H9 (cell line): ENCODE measurements at regions not wholly inside any gene's neighbourhood (a gene's known extent, or its start where the extent isn't known, plus 50 kb on each side); places are given as distances from the start of the nearest gene placed in this dataset.

Experiments
- DNase-seq: peaks from one replicate; pipeline ENCODE4 v3.0.0-alpha.2; 2017
- H2AFZ ChIP-seq: one replicate; pipeline ENCODE4 v1.6.1; 2013; ENCODE audit warnings: mild to moderate bottlenecking, low read length, control low read depth, moderate library complexity
- H2AK5ac ChIP-seq: 2 replicates; pipeline ENCODE4 v1.6.1; 2013; ENCODE audit warnings: low read length, control low read depth, mixed read lengths; ENCODE audit not compliant: insufficient read length
- H2BK120ac ChIP-seq: one replicate; pipeline ENCODE4 v1.6.1; 2013; ENCODE audit warnings: low read depth, mild to moderate bottlenecking, low read length, control low read depth, inconsistent platforms; ENCODE audit not compliant: poor library complexity, severe bottlenecking
- H2BK12ac ChIP-seq: 2 replicates; pipeline ENCODE4 v1.6.1; 2013; ENCODE audit warnings: low read length, control low read depth, mixed read lengths, low read depth; ENCODE audit not compliant: insufficient read length
- H2BK15ac ChIP-seq: 2 replicates; pipeline ENCODE4 v1.6.1; 2013; ENCODE audit warnings: low read depth, low read length, control low read depth
- H2BK20ac ChIP-seq: one replicate; pipeline ENCODE4 v1.6.1; 2013; ENCODE audit warnings: low read depth, mild to moderate bottlenecking, low read length, control low read depth, inconsistent platforms; ENCODE audit not compliant: poor library complexity, severe bottlenecking
- H2BK5ac ChIP-seq: 2 replicates; pipeline ENCODE4 v1.6.1; 2013; ENCODE audit warnings: low read length, control low read depth, mixed read lengths; ENCODE audit not compliant: insufficient read length
- H3K14ac ChIP-seq: 2 replicates; pipeline ENCODE4 v1.6.1; 2013; ENCODE audit warnings: low read length, control low read depth; ENCODE audit not compliant: insufficient read depth
- H3K18ac ChIP-seq: 2 replicates; pipeline ENCODE4 v1.6.1; 2013; ENCODE audit warnings: low read depth, mild to moderate bottlenecking, mixed read lengths, low read length, control low read depth; ENCODE audit not compliant: insufficient read length
- H3K23ac ChIP-seq: 2 replicates; pipeline ENCODE4 v1.6.1; 2013; ENCODE audit warnings: low read length, control low read depth, mixed read lengths, low read depth; ENCODE audit not compliant: insufficient read length
- H3K23me2 ChIP-seq: 2 replicates; pipeline ENCODE4 v1.6.1; 2013; ENCODE audit warnings: low read depth, mild to moderate bottlenecking, mixed read lengths, low read length, control low read depth; ENCODE audit not compliant: insufficient read length, poor library complexity, severe bottlenecking
- H3K27ac ChIP-seq: 2 replicates; pipeline ENCODE4 v1.5.1; 2013; ENCODE audit warnings: low read length, control low read depth, mixed read lengths, low read depth; ENCODE audit not compliant: insufficient read length
- H3K27me3 ChIP-seq: 2 replicates; pipeline ENCODE4 v1.6.1; 2013; ENCODE audit warnings: low read length, control low read depth, inconsistent platforms; ENCODE audit not compliant: insufficient read depth
- H3K4ac ChIP-seq: 2 replicates; pipeline ENCODE4 v1.6.1; 2013; ENCODE audit warnings: low read depth, mild to moderate bottlenecking, control low read depth, inconsistent platforms, low read length, moderate library complexity
- H3K4me1 ChIP-seq: 2 replicates; pipeline ENCODE4 v1.6.1; 2013; ENCODE audit warnings: low read length, control low read depth, inconsistent platforms; ENCODE audit not compliant: insufficient read depth
- H3K4me2 ChIP-seq: 2 replicates; pipeline ENCODE4 v1.6.1; 2013; ENCODE audit warnings: low read length, control low read depth, mixed read lengths; ENCODE audit not compliant: insufficient read length, insufficient read depth
- H3K56ac ChIP-seq: 2 replicates; pipeline ENCODE4 v1.6.1; 2013; ENCODE audit warnings: low read depth, mild to moderate bottlenecking, mixed read lengths, low read length, control low read depth; ENCODE audit not compliant: insufficient read length
- H3K79me1 ChIP-seq: 2 replicates; pipeline ENCODE4 v1.6.1; 2013; ENCODE audit warnings: low read depth, mild to moderate bottlenecking, moderate library complexity, low read length, control low read depth, inconsistent platforms; ENCODE audit not compliant: insufficient read depth, poor library complexity, severe bottlenecking
- H3K79me2 ChIP-seq: 2 replicates; pipeline ENCODE4 v1.6.1; 2013; ENCODE audit warnings: low read length, control low read depth, inconsistent platforms; ENCODE audit not compliant: insufficient read depth
- H3K9ac ChIP-seq: 2 replicates; pipeline ENCODE4 v1.6.1; 2013; ENCODE audit warnings: low read length, control low read depth, mixed read lengths; ENCODE audit not compliant: insufficient read length; ENCODE audit errors: extremely low read depth
- H3K9me3 ChIP-seq: one replicate; pipeline ENCODE4 v1.6.1; 2013; ENCODE audit warnings: low read depth, low read length, inconsistent platforms; ENCODE audit not compliant: control insufficient read depth
- H3T11ph ChIP-seq: one replicate; pipeline ENCODE4 v1.6.1; 2013; ENCODE audit warnings: mild to moderate bottlenecking, low read length, control low read depth, inconsistent platforms
- H4K20me1 ChIP-seq: one replicate; pipeline ENCODE4 v1.6.1; 2013; ENCODE audit not compliant: control insufficient read depth, insufficient read length, insufficient read depth
- H4K5ac ChIP-seq: 2 replicates; pipeline ENCODE4 v1.6.1; 2013; ENCODE audit warnings: low read depth, mild to moderate bottlenecking, mixed read lengths, low read length, control low read depth; ENCODE audit not compliant: insufficient read length
- H4K8ac ChIP-seq: replicated peaks from 2 replicates; pipeline ENCODE4 v1.6.1; 2013; ENCODE audit warnings: low read length, control low read depth, mixed read lengths, low read depth; ENCODE audit not compliant: insufficient read length
- H4K91ac ChIP-seq: 2 replicates; pipeline ENCODE4 v1.6.1; 2013; ENCODE audit warnings: low read depth, mild to moderate bottlenecking, moderate library complexity, mixed read lengths, low read length, control low read depth; ENCODE audit not compliant: insufficient read length
- H3K27ac Mint-ChIP-seq, 3 experiments: 2 replicates in 2 of 3; 3 replicates in 1 of 3; pipeline ENCODE4 v1.8.0; 2020 to 2021; ENCODE audit warnings: mixed read lengths in 3 of 3, mild to moderate bottlenecking in 1 of 3, moderate library complexity in 1 of 3
- H3K27me3 Mint-ChIP-seq: 2 replicates; pipeline ENCODE4 v1.8.0; 2021; ENCODE audit warnings: low read depth, mild to moderate bottlenecking, moderate library complexity, mixed read lengths
- H3K36me3 Mint-ChIP-seq, 3 experiments: 2 replicates in 2 of 3; 3 replicates in 1 of 3; pipeline ENCODE4 v1.8.0; 2020 to 2021; ENCODE audit warnings: low read depth in 3 of 3, mixed read lengths in 3 of 3; ENCODE audit not compliant: insufficient read depth in 1 of 3
- H3K4me1 Mint-ChIP-seq, 2 experiments: 2 replicates each; pipeline ENCODE4 v1.8.0; 2020; ENCODE audit warnings: mixed read lengths in 2 of 2
- H3K4me3 Mint-ChIP-seq, 2 experiments: 2 replicates in 1 of 2; 3 replicates in 1 of 2; pipeline ENCODE4 v1.8.0; 2020 to 2021; ENCODE audit warnings: mild to moderate bottlenecking in 2 of 2, mixed read lengths in 2 of 2, moderate library complexity in 1 of 2
- H3K9me3 Mint-ChIP-seq, 2 experiments: 2 replicates in 1 of 2; 3 replicates in 1 of 2; pipeline ENCODE4 v1.8.0; 2020; ENCODE audit warnings: mild to moderate bottlenecking in 2 of 2, mixed read lengths in 2 of 2, moderate library complexity in 1 of 2
- CTCF ChIP-seq: fragments of 200-600 bp; sonication (generic); conservative IDR thresholded peaks from 3 replicates; pipeline ENCODE4 v1.8.0; 2021; ENCODE audit warnings: antibody characterized with exemption, mild to moderate bottlenecking

DNA sequence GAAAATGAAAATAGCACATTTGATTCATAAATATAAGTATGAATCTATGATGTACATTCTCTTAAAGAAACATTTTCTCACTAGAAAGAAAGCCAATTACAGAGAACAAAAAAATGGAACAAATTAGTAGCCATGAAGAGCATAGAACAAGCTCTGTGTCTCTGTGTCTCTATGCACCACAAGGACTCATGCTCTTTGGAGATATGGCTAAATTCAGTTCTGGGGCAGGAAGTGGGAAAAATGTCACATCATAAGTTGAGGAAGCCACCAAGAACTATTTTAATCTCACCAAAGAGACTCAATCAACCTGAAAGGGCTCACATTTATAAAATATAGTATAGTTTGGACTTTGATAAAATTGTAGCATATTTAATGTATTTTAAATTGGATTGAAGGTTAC lies 1259.8 kb upstream of the GJE1 start:
- H3K23ac ChIP-seq = no peak overlapping the region

More for the DNA sequence above, 1259.8 kb upstream of the GJE1 start:
- H3K27me3 Mint-ChIP-seq = no peaks in the 10 kb centered on the region; the same call in 1 of the 2 replicates
- no peak overlapping the region for H3K4me3 Mint-ChIP-seq
- Histone ChIP-seq H2BK15ac (no peak overlapping the region), H2BK20ac (no peak overlapping the region), H2AFZ (no peak overlapping the region), H2AK5ac (no peak overlapping the region), H2BK12ac (no peak overlapping the region), H3K4me2 (no peak overlapping the region), H2BK120ac (no peak overlapping the region), H3K79me2 (no peaks in the 10 kb centered on the region), H3K4ac (no peak overlapping the region), H3K9ac (no peak overlapping the region), H2BK5ac (no peak overlapping the region), H3K79me1 (no peaks in the 10 kb centered on the region), H3K56ac (no peak overlapping the region), H4K91ac (no peak overlapping the region), H3K27me3 (no peaks in the 10 kb centered on the region), H3K4me1 (no peaks in the 10 kb centered on the region), H3K9me3 (no peaks in the 10 kb centered on the region), H4K5ac (no peak overlapping the region), H3K18ac (no peak overlapping the region), H3K23me2 (no peaks in the 10 kb centered on the region), H4K8ac (no peak overlapping the region), H3K27ac (no peak overlapping the region), H3K14ac (no peak overlapping the region), H3T11ph (no peak overlapping the region), H4K20me1 (no peaks in the 10 kb centered on the region)
- TF ChIP-seq CTCF = no peak
- H3K9me3 Mint-ChIP-seq = peaks cover 9 to 14% of the 10 kb centered on the region in 2 experiments; a peak in 4 of 5 replicates
- DNase-seq = no peak
- H3K36me3 Mint-ChIP-seq = peaks cover 0 to 3% (median 0%) of the 10 kb centered on the region in 3 experiments; a peak in 3 of 7 replicates
- no peaks in the 10 kb centered on the region for H3K4me1 Mint-ChIP-seq
- no peak overlapping the region for H3K27ac Mint-ChIP-seq
